Type B pancreatic cell (in vitro differentiated cells): ENCODE measurements at regions not wholly inside any gene's neighbourhood (a gene's known extent, or its start where the extent isn't known, plus 50 kb on each side); places are given as distances from the start of the nearest gene placed in this dataset.
A peak's percentile ranks its signal among the peaks of the same experiment; 100 is the strongest.

Experiments used
- DNase-seq: peaks from one replicate; pipeline ENCODE4 v3.0.0; 2021; ENCODE audit warnings: mixed read lengths; ENCODE audit not compliant: unreplicated experiment; ENCODE audit errors: extremely low spot score
- H3K27ac Mint-ChIP-seq: 2 replicates; pipeline ENCODE4 v1.8.0; 2021; ENCODE audit warnings: mild to moderate bottlenecking, mixed read lengths
- H3K27me3 Mint-ChIP-seq: 2 replicates; pipeline ENCODE4 v1.8.0; 2021; ENCODE audit warnings: mixed read lengths
- H3K36me3 Mint-ChIP-seq: 2 replicates; pipeline ENCODE4 v1.8.0; 2021; ENCODE audit warnings: mixed read lengths
- H3K4me1 Mint-ChIP-seq: one replicate; pipeline ENCODE4 v1.8.0; 2021; ENCODE audit warnings: mixed read lengths; ENCODE audit not compliant: unreplicated experiment
- H3K4me3 Mint-ChIP-seq: 2 replicates; pipeline ENCODE4 v1.8.0; 2021; ENCODE audit warnings: mild to moderate bottlenecking, mixed read lengths
- H3K9me3 Mint-ChIP-seq: 2 replicates; pipeline ENCODE4 v1.8.0; 2021; ENCODE audit warnings: mixed read lengths
- TF ChIP-seq, protein P1 (sequence below): fragments of 200-600 bp; sonication (generic); conservative IDR thresholded peaks from 2 replicates; pipeline ENCODE4 v1.5.0; 2021; ENCODE audit warnings: antibody characterized with exemption, mild to moderate bottlenecking

DNA sequence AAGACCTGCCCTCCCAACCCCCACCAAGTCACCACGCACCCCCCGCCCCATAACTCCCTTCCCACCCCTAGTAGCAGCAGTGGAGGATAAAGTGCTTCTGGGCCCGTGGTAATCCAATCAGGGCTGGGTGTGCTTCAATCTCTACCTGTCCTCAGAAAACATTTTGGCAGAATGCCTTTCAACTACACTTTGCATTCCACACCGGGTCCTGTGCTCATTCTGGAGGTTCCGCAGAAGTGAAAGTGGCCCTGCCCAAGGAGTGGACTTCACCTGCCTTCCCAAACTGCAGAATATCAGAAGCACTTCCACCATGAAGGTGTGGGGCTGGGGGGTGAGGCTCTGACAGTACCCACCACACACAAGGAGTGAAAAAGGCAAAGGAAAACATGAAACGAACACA, 322.3 kb downstream of the DHX15 start:
- Mint-ChIP-seq H3K4me1 (peaks cover 28% of the 10 kb centered on the region), H3K27me3 (no peaks in the 10 kb centered on the region), H3K36me3 (no peaks in the 10 kb centered on the region), H3K4me3 (peak overlapping the region; percentile 20), H3K27ac (peak overlapping the region; percentile 91), H3K9me3 (peaks cover 7% of the 10 kb centered on the region)
- TF ChIP-seq, protein P1, sequence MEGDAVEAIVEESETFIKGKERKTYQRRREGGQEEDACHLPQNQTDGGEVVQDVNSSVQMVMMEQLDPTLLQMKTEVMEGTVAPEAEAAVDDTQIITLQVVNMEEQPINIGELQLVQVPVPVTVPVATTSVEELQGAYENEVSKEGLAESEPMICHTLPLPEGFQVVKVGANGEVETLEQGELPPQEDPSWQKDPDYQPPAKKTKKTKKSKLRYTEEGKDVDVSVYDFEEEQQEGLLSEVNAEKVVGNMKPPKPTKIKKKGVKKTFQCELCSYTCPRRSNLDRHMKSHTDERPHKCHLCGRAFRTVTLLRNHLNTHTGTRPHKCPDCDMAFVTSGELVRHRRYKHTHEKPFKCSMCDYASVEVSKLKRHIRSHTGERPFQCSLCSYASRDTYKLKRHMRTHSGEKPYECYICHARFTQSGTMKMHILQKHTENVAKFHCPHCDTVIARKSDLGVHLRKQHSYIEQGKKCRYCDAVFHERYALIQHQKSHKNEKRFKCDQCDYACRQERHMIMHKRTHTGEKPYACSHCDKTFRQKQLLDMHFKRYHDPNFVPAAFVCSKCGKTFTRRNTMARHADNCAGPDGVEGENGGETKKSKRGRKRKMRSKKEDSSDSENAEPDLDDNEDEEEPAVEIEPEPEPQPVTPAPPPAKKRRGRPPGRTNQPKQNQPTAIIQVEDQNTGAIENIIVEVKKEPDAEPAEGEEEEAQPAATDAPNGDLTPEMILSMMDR, result no peak
- no peak for DNase-seq

DNA sequence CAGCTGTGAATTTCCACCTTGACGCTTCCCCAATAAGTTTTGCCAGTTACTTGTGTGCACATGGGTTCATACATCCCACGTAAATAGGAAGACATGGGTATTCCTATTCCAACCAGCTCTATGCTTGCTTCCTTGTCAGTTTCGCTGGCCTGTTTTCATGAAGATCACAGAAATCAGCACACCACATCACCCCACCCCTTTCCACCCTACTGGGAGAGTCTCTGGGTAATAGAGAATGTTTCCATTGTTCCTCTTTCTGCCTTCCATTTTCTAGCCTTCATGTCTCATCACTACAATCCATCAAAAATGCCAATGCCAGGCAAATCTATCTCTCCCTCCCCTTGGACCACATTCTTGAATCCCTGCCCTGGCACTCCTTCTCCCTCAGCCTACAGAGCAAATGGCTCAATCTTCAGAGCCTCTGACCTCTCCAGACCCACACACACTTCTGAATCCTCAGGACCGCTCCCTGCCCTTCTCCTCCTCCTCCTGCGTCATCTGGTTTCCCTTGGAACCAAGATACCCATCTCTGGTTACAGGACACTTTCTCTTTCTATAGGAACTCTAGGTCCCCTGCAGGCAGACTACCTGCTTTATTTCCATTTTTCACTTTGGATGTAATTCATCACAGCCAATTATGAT, 323.3 kb downstream of the DHX15 start:
- no peak for DNase-seq
- H3K27ac Mint-ChIP-seq, result peak overlapping the region; percentile 91
- H3K9me3 Mint-ChIP-seq, result no peaks in the 10 kb centered on the region
- H3K4me1 Mint-ChIP-seq, result peaks cover 28% of the 10 kb centered on the region
- TF ChIP-seq, protein P1, result no peak
- H3K4me3 Mint-ChIP-seq, result peak overlapping the region; percentile 48
- peaks cover 1% of the 10 kb centered on the region for H3K27me3 Mint-ChIP-seq
- H3K36me3 Mint-ChIP-seq, result no peaks in the 10 kb centered on the region

GRCh38 chr4:24260133-24260715, 324.1 kb downstream of the DHX15 start:
- H3K4me3 Mint-ChIP-seq, result no peak overlapping the region
- H3K9me3 Mint-ChIP-seq, result no peaks in the 10 kb centered on the region
- TF ChIP-seq, protein P1, result no peak

DNA sequence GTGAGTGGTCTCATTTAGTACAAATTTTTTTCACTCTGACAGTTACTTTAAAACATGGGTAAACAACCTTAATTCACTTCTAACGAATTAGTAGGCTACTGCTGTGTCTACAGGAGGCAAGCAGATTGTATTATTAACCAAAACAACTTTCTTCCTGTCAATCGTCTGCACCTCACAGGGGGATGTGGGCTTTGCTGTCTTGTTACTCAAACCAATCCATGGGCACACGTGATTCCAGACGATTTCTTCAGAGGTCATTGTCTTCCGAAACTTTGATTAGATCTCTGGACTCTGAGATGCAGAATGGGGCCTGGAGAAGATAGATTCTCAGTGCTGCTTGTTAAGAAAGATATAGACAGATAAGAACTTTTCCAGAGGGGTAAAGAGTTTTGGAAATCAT, 327.8 kb downstream of the DHX15 start:
- no peak overlapping the region for H3K27ac Mint-ChIP-seq
- H3K4me3 Mint-ChIP-seq, result no peak overlapping the region
- peaks cover 13% of the 10 kb centered on the region for H3K4me1 Mint-ChIP-seq
- DNase-seq, result no peak
- H3K36me3 Mint-ChIP-seq, result no peaks in the 10 kb centered on the region
- no peaks in the 10 kb centered on the region for H3K9me3 Mint-ChIP-seq
- TF ChIP-seq, protein P1, result no peak
- H3K27me3 Mint-ChIP-seq, result peaks cover 3% of the 10 kb centered on the region

More at GRCh38 chr4:24260133-24260715, 324.1 kb downstream of the DHX15 start:
- H3K4me1 Mint-ChIP-seq, result peaks cover 28% of the 10 kb centered on the region
- H3K27ac Mint-ChIP-seq, result peak overlapping the region; percentile 13
- no peak for DNase-seq
- H3K27me3 Mint-ChIP-seq, result peaks cover 3% of the 10 kb centered on the region
- H3K36me3 Mint-ChIP-seq, result no peaks in the 10 kb centered on the region

DNA sequence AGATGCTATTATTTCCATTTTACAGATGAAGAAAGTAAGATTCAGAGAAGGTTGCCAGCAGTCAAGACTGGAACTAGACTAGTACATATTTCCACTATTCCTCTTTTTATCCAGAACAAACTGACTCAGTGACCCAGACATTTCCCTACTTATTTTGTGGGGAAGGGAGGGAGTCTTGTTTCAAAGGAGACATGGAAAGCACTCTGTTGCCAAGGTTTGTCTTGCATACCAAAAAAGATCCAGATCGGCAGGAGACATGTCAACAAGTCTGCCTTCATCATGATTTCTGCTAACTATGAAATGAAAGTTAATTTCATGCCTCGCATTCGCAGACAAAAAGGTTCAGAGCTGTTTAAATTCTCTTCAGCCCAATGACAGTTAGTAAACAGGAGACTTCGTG, 328.3 kb downstream of the DHX15 start:
- H3K27me3 Mint-ChIP-seq, result peaks cover 3% of the 10 kb centered on the region
- H3K27ac Mint-ChIP-seq, result no peak overlapping the region
- H3K9me3 Mint-ChIP-seq, result no peaks in the 10 kb centered on the region
- H3K4me1 Mint-ChIP-seq, result peaks cover 8% of the 10 kb centered on the region
- TF ChIP-seq, protein P1, result no peak
- H3K4me3 Mint-ChIP-seq, result no peak overlapping the region
- no peaks in the 10 kb centered on the region for H3K36me3 Mint-ChIP-seq
- DNase-seq, result no peak
